IPS DF 4.7 (cell line): ENCODE measurements at regions not wholly inside any gene's neighbourhood (a gene's known extent, or its start where the extent isn't known, plus 50 kb on each side); places are given as distances from the start of the nearest gene placed in this dataset.
"Not testable (repeated sequence)": the region's sequence is repeated elsewhere in the genome, so short reads cannot be mapped to it uniquely, and the experiment has no call there.

ENCODE experiments used
- DNase-seq: peaks from one replicate; pipeline ENCODE4 v3.0.0-alpha.2; 2013; ENCODE audit warnings: low spot score; ENCODE audit errors: extremely low read depth

- DNase-seq = no peak
These were observed 432.2 kb upstream of the ATXN7L3B start for GRCh38 chr12:74105434-74105833.

GRCh38 chr12:74108729-74109128, 428.9 kb upstream of the ATXN7L3B start:
- DNase-seq = no peak

- DNase-seq = peak; percentile 46
These were observed 425.8 kb upstream of the ATXN7L3B start for GRCh38 chr12:74111688-74112360.

GRCh38 chr12:74119811-74120362, 417.7 kb upstream of the ATXN7L3B start:
- DNase-seq = no peak

GRCh38 chr12:74120644-74121043, 417.0 kb upstream of the ATXN7L3B start:
- no peak for DNase-seq

GRCh38 chr12:74129702-74130101, 407.9 kb upstream of the ATXN7L3B start:
- DNase-seq = no peak

GRCh38 chr12:74144396-74144795, 393.2 kb upstream of the ATXN7L3B start:
- DNase-seq = no peak

GRCh38 chr12:74145328-74145727, 392.3 kb upstream of the ATXN7L3B start:
- no peak for DNase-seq

GRCh38 chr12:74148849-74149248, 388.8 kb upstream of the ATXN7L3B start:
- DNase-seq = no peak

GRCh38 chr12:74152370-74152769, 385.3 kb upstream of the ATXN7L3B start:
- no peak for DNase-seq

- DNase-seq = no peak
These were observed 371.5 kb upstream of the ATXN7L3B start for GRCh38 chr12:74166096-74166495.

- no peak for DNase-seq
These were observed 368.0 kb upstream of the ATXN7L3B start for GRCh38 chr12:74169607-74170006.

GRCh38 chr12:74170645-74171477, 366.8 kb upstream of the ATXN7L3B start:
- no peak for DNase-seq

- no peak for DNase-seq
These were observed 366.1 kb upstream of the ATXN7L3B start for GRCh38 chr12:74171478-74171909.

- DNase-seq = not testable (repeated sequence)
These were observed 362.7 kb upstream of the ATXN7L3B start for GRCh38 chr12:74174961-74175360.

GRCh38 chr12:74185360-74185759, 352.3 kb upstream of the ATXN7L3B start:
- no peak for DNase-seq

GRCh38 chr12:74193191-74193590, 344.4 kb upstream of the ATXN7L3B start:
- DNase-seq = no peak

GRCh38 chr12:74204236-74204635, 333.4 kb upstream of the ATXN7L3B start:
- DNase-seq = no peak

GRCh38 chr12:74227846-74228545, 309.6 kb upstream of the ATXN7L3B start:
- DNase-seq = no peak

GRCh38 chr12:74229671-74230070, 308.0 kb upstream of the ATXN7L3B start:
- no peak for DNase-seq

- DNase-seq = no peak
These were observed 302.3 kb upstream of the ATXN7L3B start for GRCh38 chr12:74235342-74235741.

GRCh38 chr12:74241341-74241740, 296.3 kb upstream of the ATXN7L3B start:
- no peak for DNase-seq
